GM23338 (cell line): ENCODE measurements at regions not wholly inside any gene's neighbourhood (a gene's known extent, or its start where the extent isn't known, plus 50 kb on each side); places are given as distances from the start of the nearest gene placed in this dataset.

Experiments
- ATAC-seq: fragments of 200-7000 bp; cut with Tn5 transposase; 3 replicates; pipeline ENCODE4 v1.9.1; 2020
- DNase-seq: peaks from one replicate; pipeline ENCODE4 v3.0.0-alpha.2; 2015; ENCODE audit warnings: low spot score
- H2AFZ ChIP-seq: fragments of 200-600 bp; sonication (generic); 2 replicates; pipeline ENCODE4 v1.8.0; 2016; ENCODE audit warnings: antibody characterized with exemption, mild to moderate bottlenecking, moderate library complexity
- H3F3A ChIP-seq: fragments of 200-600 bp; sonication (generic); replicated peaks from 2 replicates; pipeline ENCODE4 v1.8.0; 2017; ENCODE audit warnings: antibody characterized with exemption, mixed run types, low read depth
- H3K27ac ChIP-seq: fragments of 200-600 bp; sonication (generic); 2 replicates; pipeline ENCODE4 v1.6.1; 2016; ENCODE audit warnings: low read depth
- H3K27me3 ChIP-seq: fragments of 200-600 bp; sonication (generic); 2 replicates; pipeline ENCODE4 v1.8.0; 2016; ENCODE audit warnings: mild to moderate bottlenecking, mixed run types, moderate library complexity; ENCODE audit not compliant: insufficient read depth
- H3K36me3 ChIP-seq: fragments of 200-600 bp; sonication (generic); 2 replicates; pipeline ENCODE4 v1.8.0; 2016; ENCODE audit warnings: mild to moderate bottlenecking; ENCODE audit not compliant: insufficient read depth
- H3K4me1 ChIP-seq: fragments of 200-600 bp; sonication (generic); 2 replicates; pipeline ENCODE4 v1.8.0; 2016; ENCODE audit warnings: mild to moderate bottlenecking, moderate library complexity; ENCODE audit not compliant: insufficient read depth
- H3K4me2 ChIP-seq: fragments of 200-600 bp; sonication (generic); 2 replicates; pipeline ENCODE4 v1.7.1; 2017; ENCODE audit warnings: mixed run types
- H3K4me3 ChIP-seq: fragments of 200-600 bp; sonication (generic); 2 replicates; pipeline ENCODE4 v1.6.1; 2016; ENCODE audit warnings: mixed run types
- H3K79me2 ChIP-seq: fragments of 200-600 bp; sonication (generic); replicated peaks from 2 replicates; pipeline ENCODE4 v1.8.0; 2017; ENCODE audit warnings: mild to moderate bottlenecking; ENCODE audit not compliant: insufficient read depth
- H3K9me2 ChIP-seq: fragments of 200-600 bp; sonication (generic); 2 replicates; pipeline ENCODE4 v1.8.0; 2017; ENCODE audit not compliant: insufficient read depth
- H4K20me1 ChIP-seq: fragments of 200-600 bp; sonication (generic); replicated peaks from 2 replicates; pipeline ENCODE4 v1.8.0; 2017; ENCODE audit warnings: mild to moderate bottlenecking; ENCODE audit not compliant: insufficient read depth
- H3K27ac Mint-ChIP-seq: 2 replicates; pipeline ENCODE4 v1.8.0; 2020; ENCODE audit warnings: inconsistent platforms, mild to moderate bottlenecking, moderate library complexity, mixed read lengths
- H3K27me3 Mint-ChIP-seq: 3 replicates; pipeline ENCODE4 v1.8.0; 2022; ENCODE audit warnings: low read depth, mild to moderate bottlenecking, moderate library complexity, mixed read lengths, inconsistent platforms; ENCODE audit not compliant: insufficient read depth, poor library complexity
- H3K36me3 Mint-ChIP-seq: 3 replicates; pipeline ENCODE4 v1.8.0; 2021; ENCODE audit warnings: low read depth, mild to moderate bottlenecking, inconsistent platforms, moderate library complexity, mixed read lengths
- H3K4me1 Mint-ChIP-seq: 3 replicates; pipeline ENCODE4 v1.8.0; 2020; ENCODE audit warnings: mild to moderate bottlenecking, inconsistent platforms, mixed read lengths
- H3K4me3 Mint-ChIP-seq: 3 replicates; pipeline ENCODE4 v1.8.0; 2021; ENCODE audit warnings: moderate library complexity, mild to moderate bottlenecking, inconsistent platforms, mixed read lengths
- H3K9me3 Mint-ChIP-seq: 3 replicates; pipeline ENCODE4 v1.8.0; 2020; ENCODE audit warnings: moderate library complexity, mild to moderate bottlenecking, inconsistent platforms, mixed read lengths
- CREB1 ChIP-seq: fragments of 250-450 bp; sonication (Bioruptor Pico); IDR thresholded peaks from 2 replicates; pipeline ENCODE4 v1.5.0; 2020; ENCODE audit warnings: low read depth, mild to moderate bottlenecking, moderate library complexity
- EZH2 ChIP-seq: fragments of 200-600 bp; sonication (generic); IDR thresholded peaks from one replicate; pipeline ENCODE4 v1.8.0; 2017; ENCODE audit warnings: antibody characterized with exemption, mild to moderate bottlenecking, low read depth; ENCODE audit not compliant: unreplicated experiment
- EZH2phosphoT487 ChIP-seq: fragments of 200-600 bp; sonication (generic); IDR thresholded peaks from one replicate; pipeline ENCODE4 v1.8.1; 2018; ENCODE audit warnings: antibody characterized with exemption; ENCODE audit not compliant: unreplicated experiment
- JUNB ChIP-seq: IDR thresholded peaks from one replicate; pipeline ENCODE4 v1.6.1; 2016; ENCODE audit warnings: antibody characterized with exemption; ENCODE audit not compliant: unreplicated experiment
- NANOG ChIP-seq: IDR thresholded peaks from 2 replicates; pipeline ENCODE4 v1.6.1; 2016; ENCODE audit warnings: antibody characterized with exemption, borderline replicate concordance
- POLR2AphosphoS5 ChIP-seq: IDR thresholded peaks from 2 replicates; pipeline ENCODE4 v1.6.1; 2016; ENCODE audit warnings: antibody characterized with exemption, low read depth
- STAT1 ChIP-seq: IDR thresholded peaks from one replicate; pipeline ENCODE4 v1.6.1; 2016; ENCODE audit warnings: antibody characterized with exemption; ENCODE audit not compliant: unreplicated experiment
- ZNF114 ChIP-seq: fragments of 250-450 bp; sonication (Bioruptor Pico); IDR thresholded peaks from 2 replicates; pipeline ENCODE4 v1.5.0; 2020; ENCODE audit warnings: mild to moderate bottlenecking, moderate library complexity
- ZNF331 ChIP-seq: fragments of 250-450 bp; sonication (Bioruptor Pico); IDR thresholded peaks from 2 replicates; pipeline ENCODE4 v1.5.0; 2020; ENCODE audit warnings: low read depth, mild to moderate bottlenecking, moderate library complexity
- TF ChIP-seq, protein P1 (sequence below): IDR thresholded peaks from one replicate; pipeline ENCODE4 v1.6.1; 2018; ENCODE audit warnings: antibody characterized with exemption; ENCODE audit not compliant: unreplicated experiment
- TF ChIP-seq, protein P2 (sequence below), 2 experiments: fragments of 200-600 bp in 1 of 2; sonication (generic) in 1 of 2; conservative IDR thresholded peaks; 2 replicates each; pipeline versions ENCODE4 v1.5.1 to v1.6.1; 2016 to 2017; ENCODE audit warnings: antibody characterized with exemption in 2 of 2, low read depth in 2 of 2, mild to moderate bottlenecking in 2 of 2, moderate library complexity in 1 of 2
- TF ChIP-seq, protein P3 (sequence below): fragments of 250-450 bp; sonication (Bioruptor Pico); IDR thresholded peaks from 2 replicates; pipeline ENCODE4 v1.5.0; 2020; ENCODE audit warnings: mild to moderate bottlenecking, moderate library complexity
- TF ChIP-seq, protein P4 (sequence below): IDR thresholded peaks from 2 replicates; pipeline ENCODE4 v1.6.1; 2016; ENCODE audit warnings: antibody characterized with exemption

DNA sequence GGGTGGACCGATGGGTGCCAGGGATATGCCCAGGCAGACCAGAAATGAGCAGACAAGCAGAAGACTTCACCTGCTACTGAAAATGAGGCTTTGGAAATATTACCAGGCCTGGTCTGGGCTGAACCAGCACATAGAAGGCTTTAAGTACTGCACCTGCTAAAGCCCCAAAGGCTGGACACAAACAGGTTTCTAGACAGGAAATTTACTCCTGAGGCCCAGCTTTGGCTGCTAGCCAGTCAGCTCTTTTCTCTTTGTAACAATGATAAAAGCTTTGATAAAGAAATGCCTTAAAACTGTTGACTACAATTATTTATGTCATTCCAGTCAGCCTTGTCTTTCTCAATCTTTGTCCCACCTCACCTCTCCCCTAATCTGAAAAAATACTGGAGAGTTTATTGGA lies 228.9 kb upstream of the EGLN3 start (continued):
- TF ChIP-seq NANOG: no peak

DNA sequence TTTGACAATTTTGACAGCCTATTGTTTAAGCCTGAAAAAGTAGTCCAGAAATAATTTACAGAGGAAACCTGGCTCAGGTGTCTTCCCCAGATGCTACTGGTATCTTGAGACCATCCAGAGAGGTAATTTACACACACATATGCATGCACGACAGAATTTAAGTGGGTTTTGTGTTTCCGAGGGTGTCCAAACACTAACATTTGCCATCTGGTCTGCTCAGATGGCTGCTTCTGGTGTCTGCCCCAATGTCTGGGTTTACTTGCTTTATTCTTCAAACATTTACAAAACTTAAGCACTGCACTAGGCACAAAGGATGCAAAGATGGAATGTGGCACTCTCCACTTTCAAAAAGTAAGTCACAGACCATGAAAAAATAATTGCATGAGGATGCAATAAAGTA lies 226.6 kb upstream of the EGLN3 start:
- no peak overlapping the region for H3K4me3 Mint-ChIP-seq
- H3K36me3 Mint-ChIP-seq: no peaks in the 10 kb centered on the region
- H3K27ac ChIP-seq: no peak overlapping the region
- no peaks in the 10 kb centered on the region for H3K36me3 ChIP-seq
- no peak overlapping the region for H3K27ac Mint-ChIP-seq
- H3K9me2 ChIP-seq: peaks cover 3% of the 10 kb centered on the region; the same call in 1 of the 2 replicates
- H3K9me3 Mint-ChIP-seq: no peaks in the 10 kb centered on the region
- no peaks in the 10 kb centered on the region for H4K20me1 ChIP-seq
- DNase-seq: no peak
- no peak overlapping the region for H3K4me2 ChIP-seq
- H3K27me3 Mint-ChIP-seq: no peaks in the 10 kb centered on the region
- H3K79me2 ChIP-seq: no peaks in the 10 kb centered on the region
- H2AFZ ChIP-seq: no peak overlapping the region; the same call in 1 of the 2 replicates
- H3K4me1 Mint-ChIP-seq: peaks cover 6% of the 10 kb centered on the region; the same call in 2 of the 3 replicates
- no peak overlapping the region for H3K4me3 ChIP-seq
- TF ChIP-seq, protein P1, sequence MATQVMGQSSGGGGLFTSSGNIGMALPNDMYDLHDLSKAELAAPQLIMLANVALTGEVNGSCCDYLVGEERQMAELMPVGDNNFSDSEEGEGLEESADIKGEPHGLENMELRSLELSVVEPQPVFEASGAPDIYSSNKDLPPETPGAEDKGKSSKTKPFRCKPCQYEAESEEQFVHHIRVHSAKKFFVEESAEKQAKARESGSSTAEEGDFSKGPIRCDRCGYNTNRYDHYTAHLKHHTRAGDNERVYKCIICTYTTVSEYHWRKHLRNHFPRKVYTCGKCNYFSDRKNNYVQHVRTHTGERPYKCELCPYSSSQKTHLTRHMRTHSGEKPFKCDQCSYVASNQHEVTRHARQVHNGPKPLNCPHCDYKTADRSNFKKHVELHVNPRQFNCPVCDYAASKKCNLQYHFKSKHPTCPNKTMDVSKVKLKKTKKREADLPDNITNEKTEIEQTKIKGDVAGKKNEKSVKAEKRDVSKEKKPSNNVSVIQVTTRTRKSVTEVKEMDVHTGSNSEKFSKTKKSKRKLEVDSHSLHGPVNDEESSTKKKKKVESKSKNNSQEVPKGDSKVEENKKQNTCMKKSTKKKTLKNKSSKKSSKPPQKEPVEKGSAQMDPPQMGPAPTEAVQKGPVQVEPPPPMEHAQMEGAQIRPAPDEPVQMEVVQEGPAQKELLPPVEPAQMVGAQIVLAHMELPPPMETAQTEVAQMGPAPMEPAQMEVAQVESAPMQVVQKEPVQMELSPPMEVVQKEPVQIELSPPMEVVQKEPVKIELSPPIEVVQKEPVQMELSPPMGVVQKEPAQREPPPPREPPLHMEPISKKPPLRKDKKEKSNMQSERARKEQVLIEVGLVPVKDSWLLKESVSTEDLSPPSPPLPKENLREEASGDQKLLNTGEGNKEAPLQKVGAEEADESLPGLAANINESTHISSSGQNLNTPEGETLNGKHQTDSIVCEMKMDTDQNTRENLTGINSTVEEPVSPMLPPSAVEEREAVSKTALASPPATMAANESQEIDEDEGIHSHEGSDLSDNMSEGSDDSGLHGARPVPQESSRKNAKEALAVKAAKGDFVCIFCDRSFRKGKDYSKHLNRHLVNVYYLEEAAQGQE: no peak
- no peak for TF ChIP-seq CREB1 (CRISPR knock-in tag)
- TF ChIP-seq, protein P2, sequence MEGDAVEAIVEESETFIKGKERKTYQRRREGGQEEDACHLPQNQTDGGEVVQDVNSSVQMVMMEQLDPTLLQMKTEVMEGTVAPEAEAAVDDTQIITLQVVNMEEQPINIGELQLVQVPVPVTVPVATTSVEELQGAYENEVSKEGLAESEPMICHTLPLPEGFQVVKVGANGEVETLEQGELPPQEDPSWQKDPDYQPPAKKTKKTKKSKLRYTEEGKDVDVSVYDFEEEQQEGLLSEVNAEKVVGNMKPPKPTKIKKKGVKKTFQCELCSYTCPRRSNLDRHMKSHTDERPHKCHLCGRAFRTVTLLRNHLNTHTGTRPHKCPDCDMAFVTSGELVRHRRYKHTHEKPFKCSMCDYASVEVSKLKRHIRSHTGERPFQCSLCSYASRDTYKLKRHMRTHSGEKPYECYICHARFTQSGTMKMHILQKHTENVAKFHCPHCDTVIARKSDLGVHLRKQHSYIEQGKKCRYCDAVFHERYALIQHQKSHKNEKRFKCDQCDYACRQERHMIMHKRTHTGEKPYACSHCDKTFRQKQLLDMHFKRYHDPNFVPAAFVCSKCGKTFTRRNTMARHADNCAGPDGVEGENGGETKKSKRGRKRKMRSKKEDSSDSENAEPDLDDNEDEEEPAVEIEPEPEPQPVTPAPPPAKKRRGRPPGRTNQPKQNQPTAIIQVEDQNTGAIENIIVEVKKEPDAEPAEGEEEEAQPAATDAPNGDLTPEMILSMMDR (conservative IDR thresholded peaks at IDR 0.05; ENCODE audit: low read depth in 2 of 2): no peak
- TF ChIP-seq, protein P3, sequence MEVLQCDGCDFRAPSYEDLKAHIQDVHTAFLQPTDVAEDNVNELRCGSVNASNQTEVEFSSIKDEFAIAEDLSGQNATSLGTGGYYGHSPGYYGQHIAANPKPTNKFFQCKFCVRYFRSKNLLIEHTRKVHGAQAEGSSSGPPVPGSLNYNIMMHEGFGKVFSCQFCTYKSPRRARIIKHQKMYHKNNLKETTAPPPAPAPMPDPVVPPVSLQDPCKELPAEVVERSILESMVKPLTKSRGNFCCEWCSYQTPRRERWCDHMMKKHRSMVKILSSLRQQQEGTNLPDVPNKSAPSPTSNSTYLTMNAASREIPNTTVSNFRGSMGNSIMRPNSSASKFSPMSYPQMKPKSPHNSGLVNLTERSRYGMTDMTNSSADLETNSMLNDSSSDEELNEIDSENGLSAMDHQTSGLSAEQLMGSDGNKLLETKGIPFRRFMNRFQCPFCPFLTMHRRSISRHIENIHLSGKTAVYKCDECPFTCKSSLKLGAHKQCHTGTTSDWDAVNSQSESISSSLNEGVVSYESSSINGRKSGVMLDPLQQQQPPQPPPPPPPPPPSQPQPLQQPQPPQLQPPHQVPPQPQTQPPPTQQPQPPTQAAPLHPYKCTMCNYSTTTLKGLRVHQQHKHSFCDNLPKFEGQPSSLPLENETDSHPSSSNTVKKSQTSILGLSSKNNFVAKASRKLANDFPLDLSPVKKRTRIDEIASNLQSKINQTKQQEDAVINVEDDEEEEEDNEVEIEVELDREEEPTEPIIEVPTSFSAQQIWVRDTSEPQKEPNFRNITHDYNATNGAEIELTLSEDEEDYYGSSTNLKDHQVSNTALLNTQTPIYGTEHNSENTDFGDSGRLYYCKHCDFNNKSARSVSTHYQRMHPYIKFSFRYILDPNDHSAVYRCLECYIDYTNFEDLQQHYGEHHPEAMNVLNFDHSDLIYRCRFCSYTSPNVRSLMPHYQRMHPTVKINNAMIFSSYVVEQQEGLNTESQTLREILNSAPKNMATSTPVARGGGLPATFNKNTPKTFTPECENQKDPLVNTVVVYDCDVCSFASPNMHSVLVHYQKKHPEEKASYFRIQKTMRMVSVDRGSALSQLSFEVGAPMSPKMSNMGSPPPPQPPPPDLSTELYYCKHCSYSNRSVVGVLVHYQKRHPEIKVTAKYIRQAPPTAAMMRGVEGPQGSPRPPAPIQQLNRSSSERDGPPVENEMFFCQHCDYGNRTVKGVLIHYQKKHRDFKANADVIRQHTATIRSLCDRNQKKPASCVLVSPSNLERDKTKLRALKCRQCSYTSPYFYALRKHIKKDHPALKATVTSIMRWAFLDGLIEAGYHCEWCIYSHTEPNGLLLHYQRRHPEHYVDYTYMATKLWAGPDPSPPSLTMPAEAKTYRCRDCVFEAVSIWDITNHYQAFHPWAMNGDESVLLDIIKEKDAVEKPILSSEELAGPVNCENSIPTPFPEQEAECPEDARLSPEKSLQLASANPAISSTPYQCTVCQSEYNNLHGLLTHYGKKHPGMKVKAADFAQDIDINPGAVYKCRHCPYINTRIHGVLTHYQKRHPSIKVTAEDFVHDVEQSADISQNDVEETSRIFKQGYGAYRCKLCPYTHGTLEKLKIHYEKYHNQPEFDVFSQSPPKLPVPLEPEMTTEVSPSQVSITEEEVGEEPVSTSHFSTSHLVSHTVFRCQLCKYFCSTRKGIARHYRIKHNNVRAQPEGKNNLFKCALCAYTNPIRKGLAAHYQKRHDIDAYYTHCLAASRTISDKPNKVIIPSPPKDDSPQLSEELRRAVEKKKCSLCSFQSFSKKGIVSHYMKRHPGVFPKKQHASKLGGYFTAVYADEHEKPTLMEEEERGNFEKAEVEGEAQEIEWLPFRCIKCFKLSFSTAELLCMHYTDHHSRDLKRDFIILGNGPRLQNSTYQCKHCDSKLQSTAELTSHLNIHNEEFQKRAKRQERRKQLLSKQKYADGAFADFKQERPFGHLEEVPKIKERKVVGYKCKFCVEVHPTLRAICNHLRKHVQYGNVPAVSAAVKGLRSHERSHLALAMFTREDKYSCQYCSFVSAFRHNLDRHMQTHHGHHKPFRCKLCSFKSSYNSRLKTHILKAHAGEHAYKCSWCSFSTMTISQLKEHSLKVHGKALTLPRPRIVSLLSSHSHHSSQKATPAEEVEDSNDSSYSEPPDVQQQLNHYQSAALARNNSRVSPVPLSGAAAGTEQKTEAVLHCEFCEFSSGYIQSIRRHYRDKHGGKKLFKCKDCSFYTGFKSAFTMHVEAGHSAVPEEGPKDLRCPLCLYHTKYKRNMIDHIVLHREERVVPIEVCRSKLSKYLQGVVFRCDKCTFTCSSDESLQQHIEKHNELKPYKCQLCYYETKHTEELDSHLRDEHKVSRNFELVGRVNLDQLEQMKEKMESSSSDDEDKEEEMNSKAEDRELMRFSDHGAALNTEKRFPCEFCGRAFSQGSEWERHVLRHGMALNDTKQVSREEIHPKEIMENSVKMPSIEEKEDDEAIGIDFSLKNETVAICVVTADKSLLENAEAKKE (CRISPR knock-in tag): no peak
- TF ChIP-seq, protein P4, sequence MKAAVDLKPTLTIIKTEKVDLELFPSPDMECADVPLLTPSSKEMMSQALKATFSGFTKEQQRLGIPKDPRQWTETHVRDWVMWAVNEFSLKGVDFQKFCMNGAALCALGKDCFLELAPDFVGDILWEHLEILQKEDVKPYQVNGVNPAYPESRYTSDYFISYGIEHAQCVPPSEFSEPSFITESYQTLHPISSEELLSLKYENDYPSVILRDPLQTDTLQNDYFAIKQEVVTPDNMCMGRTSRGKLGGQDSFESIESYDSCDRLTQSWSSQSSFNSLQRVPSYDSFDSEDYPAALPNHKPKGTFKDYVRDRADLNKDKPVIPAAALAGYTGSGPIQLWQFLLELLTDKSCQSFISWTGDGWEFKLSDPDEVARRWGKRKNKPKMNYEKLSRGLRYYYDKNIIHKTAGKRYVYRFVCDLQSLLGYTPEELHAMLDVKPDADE: no peak
- no peak for TF ChIP-seq NANOG
- TF ChIP-seq POLR2AphosphoS5: no peak
- no peak for TF ChIP-seq JUNB
- TF ChIP-seq EZH2phosphoT487: no peak
- TF ChIP-seq ZNF114 (CRISPR knock-in tag): no peak
- no peak for TF ChIP-seq ZNF331
- TF ChIP-seq EZH2: no peak
- no peak for TF ChIP-seq STAT1
- no peaks in the 10 kb centered on the region for H3F3A ChIP-seq
- H3K27me3 ChIP-seq: no peaks in the 10 kb centered on the region
- ATAC-seq: no peak
- no peaks in the 10 kb centered on the region for H3K4me1 ChIP-seq
